HCT116 (cell line): ENCODE measurements at regions not wholly inside any gene's neighbourhood (a gene's known extent, or its start where the extent isn't known, plus 50 kb on each side); places are given as distances from the start of the nearest gene placed in this dataset.

Source experiments
- ATAC-seq: fragments of 200-7000 bp; cut with Tn5 transposase; 2 replicates; pipeline ENCODE4 v1.9.1; 2020; ENCODE audit warnings: mild to moderate bottlenecking, moderate library complexity
- BruUV-seq: library from RNA; stranded (reverse); fragments of 400-500 nt; replicated peaks from 2 replicates; lab custom pipeline; 2021; lab: Mats Ljungman, UMichigan
- CTCF ChIA-PET: fragments of 300-600 bp; sonication (Branson Sonifier 250); formaldehyde crosslinking; loops from one replicate; lab custom pipeline; 2021; ENCODE audit warnings: antibody characterized with exemption; lab: Charles Lee
- POLR2A ChIA-PET: fragments of 300-600, 350-600 bp; sonication (Branson Sonifier 250); formaldehyde crosslinking; loops from one replicate; lab custom pipeline; 2021; ENCODE audit warnings: antibody characterized with exemption; lab: Charles Lee
- RAD21 ChIA-PET, 2 experiments: fragments of 300-600 bp; sonication (Branson Sonifier 250); formaldehyde crosslinking; loops; one replicate each; lab custom pipeline; 2023; ENCODE audit warnings: low total read pairs in 2 of 2; ENCODE audit not compliant: uncharacterized antibody in 2 of 2, unreplicated experiment in 2 of 2, low non-redundant PET in 1 of 2; lab: Charles Lee
- DNase-seq: peaks from one replicate; pipeline ENCODE4 v3.0.0-alpha.2; 2010; ENCODE audit warnings: low read depth, low spot score
- H2AFZ ChIP-seq: fragments of 200-600 bp; shearing (Covaris generic), sonication (generic); 2 replicates; pipeline ENCODE4 v1.6.1; 2017; ENCODE audit warnings: low read depth, mixed run types, mixed read lengths, antibody characterized with exemption, low read length; ENCODE audit not compliant: poor library complexity, severe bottlenecking
- H3K27ac ChIP-seq: 2 replicates; pipeline ENCODE4 v1.5.1; 2012; ENCODE audit warnings: low read depth, low read length
- H3K27me3 ChIP-seq: fragments of 200-600 bp; sonication (generic); 2 replicates; pipeline ENCODE4 v1.6.1; 2016; ENCODE audit warnings: mixed run types, low read length, mixed read lengths; ENCODE audit not compliant: insufficient read depth
- H3K36me3 ChIP-seq, 2 experiments: fragments of 200-500 bp in 1 of 2; fragments of 200-600 bp in 1 of 2; sonication (Bioruptor generic) in 1 of 2; sonication (generic) in 1 of 2; 2 replicates each; pipeline versions ENCODE4 v1.5.1 to v1.6.1; 2014 to 2016; ENCODE audit warnings: low read length in 2 of 2, inconsistent platforms in 1 of 2, mixed read lengths in 1 of 2, mixed run types in 1 of 2; ENCODE audit not compliant: insufficient read depth in 2 of 2, control insufficient read depth in 1 of 2
- H3K4me1 ChIP-seq, 2 experiments: fragments of 200-600 bp in 1 of 2; sonication (generic) in 1 of 2; 2 replicates each; pipeline versions ENCODE4 v1.5.1 to v1.6.1; 2012 to 2017; ENCODE audit warnings: low read length in 2 of 2, inconsistent platforms in 1 of 2, mild to moderate bottlenecking in 1 of 2, mixed read lengths in 1 of 2, mixed run types in 1 of 2, moderate library complexity in 1 of 2; ENCODE audit not compliant: insufficient read depth in 2 of 2, control insufficient read depth in 1 of 2
- H3K4me2 ChIP-seq: fragments of 200-600 bp; sonication (generic); 2 replicates; pipeline ENCODE4 v1.6.1; 2017; ENCODE audit warnings: mixed run types, low read length, mixed read lengths
- H3K4me3 ChIP-seq, 2 experiments: fragments of 200-600 bp in 1 of 2; sonication (generic) in 1 of 2; replicated peaks in 1 of 2; 2 replicates each; pipeline ENCODE4 v1.5.1; 2011 to 2016; ENCODE audit warnings: low read length in 2 of 2, control low read depth in 1 of 2, low read depth in 1 of 2, mild to moderate bottlenecking in 1 of 2, mixed read lengths in 1 of 2, mixed run types in 1 of 2
- H3K79me2 ChIP-seq: fragments of 200-600 bp; sonication (generic); 2 replicates; pipeline ENCODE4 v1.6.1; 2017; ENCODE audit warnings: mild to moderate bottlenecking, mixed run types, low read length, moderate library complexity, mixed read lengths; ENCODE audit not compliant: insufficient read depth
- H3K9ac ChIP-seq: fragments of 200-600 bp; sonication (generic); 2 replicates; pipeline ENCODE4 v1.6.1; 2016; ENCODE audit warnings: low read length, mixed read lengths
- H3K9me2 ChIP-seq: fragments of 200-600 bp; sonication (generic), shearing (Covaris generic); 2 replicates; pipeline ENCODE4 v1.6.1; 2017; ENCODE audit warnings: mixed run types, mild to moderate bottlenecking, moderate library complexity; ENCODE audit not compliant: insufficient read depth
- H3K9me3 ChIP-seq, 2 experiments: fragments of 200-500 bp in 1 of 2; fragments of 200-600 bp in 1 of 2; sonication (Bioruptor generic) in 1 of 2; sonication (generic) in 1 of 2; 2 replicates each; pipeline ENCODE4 v1.6.1; 2014 to 2017; ENCODE audit warnings: low read length in 2 of 2, mixed read lengths in 2 of 2, inconsistent platforms in 1 of 2, low read depth in 1 of 2, mild to moderate bottlenecking in 1 of 2, mixed run types in 1 of 2, moderate library complexity in 1 of 2; ENCODE audit not compliant: control insufficient read depth in 1 of 2, insufficient read depth in 1 of 2
- H4K20me1 ChIP-seq: fragments of 200-600 bp; sonication (generic), shearing (Covaris generic); 2 replicates; pipeline ENCODE4 v1.6.1; 2017; ENCODE audit warnings: mixed run types, mild to moderate bottlenecking, moderate library complexity; ENCODE audit not compliant: insufficient read depth
- ATF3 ChIP-seq: IDR thresholded peaks from 2 replicates; pipeline ENCODE4 v1.6.1; 2012
- CEBPB ChIP-seq: IDR thresholded peaks from 2 replicates; pipeline ENCODE4 v1.6.1; 2012; ENCODE audit warnings: low read depth
- EGR1 ChIP-seq: IDR thresholded peaks from 2 replicates; pipeline ENCODE4 v1.6.1; 2012; ENCODE audit warnings: low read depth
- EZH2 ChIP-seq: fragments of 200-600 bp; sonication (generic); IDR thresholded peaks from 2 replicates; pipeline ENCODE4 v1.6.1; 2017; ENCODE audit warnings: antibody characterized with exemption, mixed run types
- FOSL1 ChIP-seq: IDR thresholded peaks from 2 replicates; pipeline ENCODE4 v1.6.1; 2012; ENCODE audit warnings: low read depth
- JUND ChIP-seq: IDR thresholded peaks from 2 replicates; pipeline ENCODE4 v1.6.1; 2012
- POLR2AphosphoS5 ChIP-seq: IDR thresholded peaks from 2 replicates; pipeline ENCODE4 v1.6.1; 2011; ENCODE audit warnings: mild to moderate bottlenecking, low read depth, low read length, moderate library complexity
- RAD21 ChIP-seq: IDR thresholded peaks from 2 replicates; pipeline ENCODE4 v1.6.1; 2012; ENCODE audit warnings: low read depth, mild to moderate bottlenecking
- REST ChIP-seq: IDR thresholded peaks from 2 replicates; pipeline ENCODE4 v1.6.1; 2012; ENCODE audit warnings: low read depth
- SIN3A ChIP-seq: IDR thresholded peaks from 2 replicates; pipeline ENCODE4 v1.6.1; 2012; ENCODE audit warnings: low read depth
- ZFX ChIP-seq: fragments of 450-650 bp; IDR thresholded peaks from 2 replicates; pipeline ENCODE4 v1.6.1; 2017
- ZNF274 ChIP-seq: fragments of 200-500 bp; sonication (Bioruptor generic); IDR thresholded peaks from 2 replicates; pipeline ENCODE4 v1.6.1; 2014; ENCODE audit warnings: mild to moderate bottlenecking, low read depth, low read length, inconsistent platforms
- intact Hi-C: fragments of 100-400 bp; cut with micrococcal nuclease; formaldehyde crosslinking; loops from 2 replicates; pipeline ENCODE4 v1.10.0; 2022

GRCh38 chr7:109111086-109111485 lies 541.4 kb downstream of the DNAJB9 start:
- Histone ChIP-seq H3K79me2 (no peaks in the 10 kb centered on the region), H2AFZ (no peak overlapping the region), H3K27me3 (no peaks in the 10 kb centered on the region), H3K4me2 (no peak overlapping the region), H4K20me1 (no peaks in the 10 kb centered on the region), H3K36me3 (no peaks in the 10 kb centered on the region), H3K4me3 (no peak overlapping the region), H3K9me3 (no peaks in the 10 kb centered on the region), H3K27ac (no peak overlapping the region), H3K4me1 (no peaks in the 10 kb centered on the region), H3K9ac (no peak overlapping the region), H3K9me2 (0 out of 2 replicates have a peak, but pooled peaks cover 3% of the 10 kb centered on the region)
- TF ChIP-seq EGR1 (no peak), JUND (no peak), RAD21 (no peak), FOSL1 (no peak), EZH2 (no peak), POLR2AphosphoS5 (no peak), ATF3 (no peak), ZNF274 (no peak), ZFX (no peak), CEBPB (no peak)
- ATAC-seq, result no peak
- CTCF ChIA-PET, result no interaction called here
- intact Hi-C loops, result no loop called here
- POLR2A ChIA-PET, result no interaction called here
- RAD21 ChIA-PET, result no interaction called here
- no peak for DNase-seq
- no TSS peak for BruUV-seq

- intact Hi-C loops, result no loop called here
- Histone ChIP-seq H3K9ac (no peak overlapping the region), H3K27ac (no peak overlapping the region), H3K27me3 (no peaks in the 10 kb centered on the region), H3K4me2 (no peak overlapping the region), H3K4me1 (peaks cover 0 to 5% of the 10 kb centered on the region in 2 experiments; a peak in 1 of 4 replicates), H3K9me2 (no peaks in the 10 kb centered on the region), H3K9me3 (no peaks in the 10 kb centered on the region), H3K4me3 (no peak overlapping the region), H3K36me3 (no peaks in the 10 kb centered on the region), H2AFZ (no peak overlapping the region), H4K20me1 (no peaks in the 10 kb centered on the region), H3K79me2 (no peaks in the 10 kb centered on the region)
- POLR2A ChIA-PET, result no interaction called here
- BruUV-seq, result no TSS peak
- TF ChIP-seq REST, result no peak
- no peak for TF ChIP-seq SIN3A
- TF ChIP-seq ZFX, result no peak
- RAD21 ChIA-PET, result no interaction called here
- CTCF ChIA-PET, result no interaction called here
- ATAC-seq, result no peak
- no peak for DNase-seq
These were observed 552.1 kb downstream of the DNAJB9 start for GRCh38 chr7:109121599-109122300.
